ENCODE measurements at regions not wholly inside any gene's neighbourhood (a gene's known extent, or its start where the extent isn't known, plus 50 kb on each side); places are given as distances from the start of the nearest gene placed in this dataset.

GRCh38 chr22:19620742-19621371 is 93.4 kb upstream of the SEPTIN5 start (continued):
- TF ChIP-seq ZBTB40 (IDR thresholded peaks at IDR 0.05): no peak
- 0 out of 2 replicates have a peak, but pooled peaks have one; percentile 41 for TF ChIP-seq ZBTB40 (CRISPR knock-in tag; IDR thresholded peaks at IDR 0.05)
- TF ChIP-seq ZNF311 (CRISPR knock-in tag; IDR thresholded peaks at IDR 0.05): no peak
- no peak for TF ChIP-seq SLC30A9 (CRISPR knock-in tag; IDR thresholded peaks at IDR 0.05)
- no peak for TF ChIP-seq CREB3 (tag; conservative IDR thresholded peaks at IDR 0.05; ENCODE audit: low read depth)
- TF ChIP-seq ZNF583 (CRISPR knock-in tag; IDR thresholded peaks at IDR 0.05): no peak
- 0 out of 2 replicates have a peak, but pooled peaks have one; percentile 19 for TF ChIP-seq NR2C2 (CRISPR knock-in tag; IDR thresholded peaks at IDR 0.05)
- no peak for TF ChIP-seq NR2C2 (tag; IDR thresholded peaks at IDR 0.05)
- TF ChIP-seq EP400 (IDR thresholded peaks at IDR 0.05): no peak
- no peak for TF ChIP-seq ELF4 (CRISPR knock-in tag; IDR thresholded peaks at IDR 0.05)
- TF ChIP-seq ZC3H4 (CRISPR knock-in tag; IDR thresholded peaks at IDR 0.05; ENCODE audit: borderline replicate concordance): no peak
- no peak for TF ChIP-seq ZNF354B (CRISPR knock-in tag; IDR thresholded peaks at IDR 0.05)
- TF ChIP-seq ZNF224 (CRISPR knock-in tag; IDR thresholded peaks at IDR 0.05): no peak
- no peak for TF ChIP-seq NR0B1 (IDR thresholded peaks at IDR 0.05; ENCODE audit: partially characterized antibody)
- TF ChIP-seq GATA2 (CRISPR knock-in tag; IDR thresholded peaks at IDR 0.05): no peak
- no peak for TF ChIP-seq SREBF1 (IDR thresholded peaks at IDR 0.05; ENCODE audit: borderline replicate concordance, low read depth, low read length)
- no peak for TF ChIP-seq PTRF (tag; IDR thresholded peaks at IDR 0.05)
- no peak for TF ChIP-seq CC2D1A (IDR thresholded peaks at IDR 0.05)
- TF ChIP-seq ILF3 (IDR thresholded peaks at IDR 0.05; ENCODE audit: borderline replicate concordance): no peak
